GM12892 (cell line): ENCODE measurements at regions not wholly inside any gene's neighbourhood (a gene's known extent, or its start where the extent isn't known, plus 50 kb on each side); places are given as distances from the start of the nearest gene placed in this dataset.

Source experiments
- POLR2A ChIP-seq: IDR thresholded peaks from 2 replicates; pipeline ENCODE4 v1.6.1; 2011; ENCODE audit warnings: low read depth, low read length, control low read depth
- POLR2AphosphoS5 ChIP-seq: IDR thresholded peaks from 2 replicates; pipeline ENCODE4 v1.6.1; 2011; ENCODE audit warnings: low read depth, low read length, control low read depth
- TAF1 ChIP-seq: IDR thresholded peaks from 2 replicates; pipeline ENCODE4 v1.6.1; 2011; ENCODE audit warnings: low read depth, mild to moderate bottlenecking, control low read depth, low read length, borderline replicate concordance

DNA sequence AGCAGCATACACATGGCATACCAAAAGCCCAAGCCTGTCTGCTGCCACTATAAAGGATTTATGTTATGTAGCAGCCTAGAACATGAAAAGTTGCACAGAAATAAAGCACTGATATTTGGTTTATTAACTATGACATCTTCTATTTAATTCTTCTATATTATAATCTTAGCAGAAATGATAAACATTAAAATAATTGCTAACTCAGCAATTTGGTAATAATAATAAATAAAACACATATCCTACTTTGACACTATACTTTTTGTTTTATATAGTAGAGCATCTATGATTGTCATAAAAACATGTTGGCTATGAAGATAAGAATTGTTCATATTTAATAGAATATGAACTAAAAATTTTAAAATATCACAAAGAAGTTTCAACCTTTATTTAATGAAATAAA lies 1733.3 kb upstream of the IGFBP7 start:
- TF ChIP-seq POLR2A (no peak), POLR2AphosphoS5 (no peak), TAF1 (no peak)
